HG02970 (cell line): ENCODE measurements at regions not wholly inside any gene's neighbourhood (a gene's known extent, or its start where the extent isn't known, plus 50 kb on each side); places are given as distances from the start of the nearest gene placed in this dataset.
"Not testable (repeated sequence)": the region's sequence is repeated elsewhere in the genome, so short reads cannot be mapped to it uniquely, and the experiment has no call there.

Experiments used
- ATAC-seq: cut with Tn5 transposase; IDR thresholded peaks from one replicate; pipeline ENCODE4 v1.9.1; 2021; ENCODE audit warnings: mild to moderate bottlenecking, moderate library complexity, moderate number of reproducible peaks; ENCODE audit not compliant: unreplicated experiment, low FRiP score

GRCh38 chr5:91315701-91316100 is 67.4 kb downstream of the ARRDC3 start:
- ATAC-seq, result no peak

DNA sequence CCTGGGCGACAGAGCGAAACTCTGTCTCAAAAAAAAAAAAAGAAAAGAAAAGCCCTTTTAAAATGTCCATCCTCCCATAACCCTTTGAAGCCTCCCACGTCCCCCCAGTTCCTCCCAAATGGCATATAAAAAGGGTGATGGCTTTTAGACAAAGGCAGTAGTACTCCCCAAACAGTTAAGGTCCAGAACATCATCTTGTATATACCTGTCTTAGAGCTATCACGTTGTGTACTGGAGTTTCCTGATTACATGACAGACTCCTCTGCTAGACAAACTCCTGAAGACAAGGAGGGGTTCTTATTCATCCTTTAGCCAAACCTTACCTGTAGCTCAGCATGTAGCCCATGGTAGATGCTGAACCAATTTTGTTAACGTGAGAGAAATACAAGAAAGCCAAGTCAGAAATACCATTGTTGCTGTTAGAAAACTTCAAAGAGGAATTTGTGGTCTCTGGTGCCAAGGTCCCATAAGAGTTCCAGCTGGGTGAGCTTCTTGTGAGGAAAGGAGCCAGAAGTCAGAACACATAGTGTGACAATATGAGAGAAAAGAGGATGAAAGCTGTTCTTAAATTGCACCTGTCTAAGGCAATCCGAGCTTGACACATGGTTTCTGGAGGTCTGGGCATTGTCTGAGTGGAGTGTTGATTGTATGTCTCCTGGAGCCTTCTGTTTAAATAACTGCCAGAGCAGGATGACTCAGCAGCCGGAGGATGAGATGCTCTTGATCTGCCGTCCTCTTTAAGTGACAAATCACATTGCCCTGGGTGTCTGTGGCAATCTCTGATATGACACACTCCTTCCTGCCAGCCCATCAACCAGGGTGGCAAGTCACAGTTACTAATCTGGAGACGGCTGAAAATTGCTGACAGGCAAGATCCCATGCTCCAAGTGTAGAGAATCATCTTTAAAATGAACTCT is 69.1 kb downstream of the ARRDC3 start:
- ATAC-seq, result no peak

DNA sequence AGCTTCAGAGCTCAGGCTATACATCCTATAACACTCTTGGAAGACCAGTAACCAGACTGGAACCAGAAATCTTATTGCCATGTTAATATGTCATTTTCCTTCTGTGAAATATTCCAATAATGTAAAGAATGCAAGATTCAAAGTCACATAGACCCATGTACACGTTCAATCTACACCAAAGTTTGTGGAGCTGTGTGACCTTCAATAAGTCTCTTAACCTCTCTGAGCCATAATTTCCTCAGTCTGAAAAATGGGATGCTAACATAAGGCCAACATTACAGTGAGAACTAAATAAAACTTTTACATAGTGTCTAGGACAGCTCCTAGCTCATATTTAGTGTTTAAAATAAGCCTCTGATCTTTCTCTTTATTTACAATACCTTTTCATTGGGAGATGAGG is 70.4 kb downstream of the ARRDC3 start:
- ATAC-seq, result no peak

- peak; percentile 85 for ATAC-seq
These were observed 71.2 kb downstream of the ARRDC3 start for GRCh38 chr5:91311697-91312501.

GRCh38 chr5:91311168-91311696 is 71.9 kb downstream of the ARRDC3 start:
- peak; percentile 11 for ATAC-seq

DNA sequence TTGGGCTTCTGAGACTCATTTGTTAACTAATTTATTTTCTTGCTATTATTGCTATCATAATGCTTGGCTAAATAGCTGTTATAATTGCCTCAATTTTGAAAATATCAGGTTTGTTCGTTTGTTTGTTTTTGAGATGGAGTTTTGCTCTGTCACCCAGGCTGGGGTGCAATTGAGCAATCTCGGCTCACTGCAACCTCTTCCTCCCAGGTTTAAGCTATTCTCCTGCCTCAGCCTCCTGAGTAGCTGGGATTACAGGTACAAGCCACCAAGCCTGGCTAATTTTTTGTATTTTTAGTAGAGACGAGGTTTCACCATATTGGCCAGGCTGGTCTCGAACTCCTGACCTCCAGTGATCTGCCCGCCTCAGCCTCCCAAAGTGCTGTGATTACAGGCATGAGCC is 75.0 kb downstream of the ARRDC3 start:
- not testable (repeated sequence) for ATAC-seq

GRCh38 chr5:91307048-91307447 is 76.1 kb downstream of the ARRDC3 start:
- no peak for ATAC-seq

DNA sequence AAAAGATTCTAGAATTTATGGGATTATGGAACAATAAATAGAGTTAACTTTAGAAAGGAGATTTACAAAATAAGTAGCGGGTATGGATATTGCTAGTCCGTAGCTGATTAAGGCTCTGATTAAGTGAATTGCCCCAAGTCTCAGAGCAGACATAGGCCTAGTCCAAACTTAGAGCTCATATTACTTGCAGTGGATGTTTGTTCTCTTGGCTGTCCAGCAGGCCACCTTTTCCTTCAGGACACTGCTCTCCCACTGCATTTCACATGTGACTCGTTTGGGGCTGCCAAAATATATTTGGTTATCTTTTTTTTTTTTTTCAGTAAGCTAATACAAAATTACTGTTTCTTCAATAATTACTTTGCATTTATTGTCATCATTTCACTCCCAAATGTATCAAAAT is 76.6 kb downstream of the ARRDC3 start:
- no peak for ATAC-seq

GRCh38 chr5:91305640-91306039 is 77.5 kb downstream of the ARRDC3 start:
- ATAC-seq, result no peak

- ATAC-seq, result not testable (repeated sequence)
These were observed 79.1 kb downstream of the ARRDC3 start for GRCh38 chr5:91304015-91304414.

GRCh38 chr5:91302958-91303357 is 80.2 kb downstream of the ARRDC3 start:
- ATAC-seq, result no peak

GRCh38 chr5:91302305-91302704 is 80.8 kb downstream of the ARRDC3 start:
- ATAC-seq, result no peak

- ATAC-seq, result no peak
These were observed 81.8 kb downstream of the ARRDC3 start for GRCh38 chr5:91301106-91301846.

DNA sequence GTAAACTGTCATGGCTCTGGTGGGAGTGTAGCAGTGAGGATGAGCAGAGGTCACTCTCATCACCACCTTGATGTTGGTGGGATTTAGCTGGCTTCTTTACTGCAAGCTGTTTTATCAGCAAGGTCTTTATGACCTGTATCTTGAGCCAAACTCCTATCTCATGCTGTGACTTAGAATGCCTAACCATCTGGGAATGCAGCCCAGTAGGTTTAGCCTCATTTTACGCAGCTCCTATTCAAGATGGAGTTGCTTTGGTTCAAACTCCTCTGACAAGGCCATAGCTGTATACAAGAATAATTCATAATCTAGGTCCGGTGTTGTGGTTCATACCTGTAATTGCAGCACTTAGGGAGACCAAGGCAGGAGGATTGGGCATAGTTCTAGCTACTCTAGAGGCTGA is 85.1 kb downstream of the ARRDC3 start:
- no peak for ATAC-seq

- no peak for ATAC-seq
These were observed 86.4 kb downstream of the ARRDC3 start for GRCh38 chr5:91296674-91297143.

DNA sequence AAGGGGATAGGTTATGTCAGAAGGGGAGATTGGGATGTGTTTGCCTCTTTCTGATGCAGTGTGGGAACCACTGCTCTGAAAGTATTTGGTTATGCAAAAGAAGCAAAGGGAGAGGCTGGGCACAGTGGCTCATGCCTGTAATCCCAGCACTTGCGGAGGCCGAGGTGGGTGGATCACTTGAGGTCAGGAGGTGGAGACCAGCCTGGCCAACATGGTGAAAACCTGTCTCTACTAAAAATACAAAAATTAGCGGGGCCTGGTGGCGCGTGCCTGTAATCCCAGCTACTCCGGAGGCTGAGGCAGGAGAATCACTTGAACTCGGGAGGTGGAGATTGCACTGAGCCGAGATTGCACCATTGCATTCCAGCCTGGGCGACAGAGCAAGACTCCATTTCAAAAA is 87.0 kb downstream of the ARRDC3 start:
- not testable (repeated sequence) for ATAC-seq

DNA sequence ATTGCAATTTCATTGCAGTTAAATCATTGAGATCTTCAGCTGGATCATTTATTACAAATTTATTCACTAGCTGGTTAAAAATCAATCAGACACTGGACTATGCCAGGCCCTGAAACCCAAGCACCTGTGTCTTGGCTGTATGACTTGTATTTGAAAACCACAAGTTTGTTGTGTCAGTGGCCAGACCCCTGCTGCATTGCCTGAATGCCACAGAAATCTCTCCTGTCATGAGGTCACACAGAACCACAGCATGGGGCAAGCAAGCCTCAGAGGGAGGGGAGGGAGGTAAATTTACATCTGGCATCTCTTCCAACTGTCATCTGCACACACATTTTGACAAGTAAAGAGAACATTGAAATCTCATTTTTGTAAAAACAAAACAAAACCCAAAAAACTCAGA is 90.0 kb downstream of the ARRDC3 start:
- ATAC-seq, result peak; percentile 83

- ATAC-seq, result no peak
These were observed 91.2 kb downstream of the ARRDC3 start for GRCh38 chr5:91291628-91292569.
